Endothelial cell (in vitro differentiated cells): ENCODE measurements at regions not wholly inside any gene's neighbourhood (a gene's known extent, or its start where the extent isn't known, plus 50 kb on each side); places are given as distances from the start of the nearest gene placed in this dataset.

Source experiments
- DNase-seq: peaks from one replicate; pipeline ENCODE4 v3.0.0; 2021; ENCODE audit warnings: low spot score
- H3K27ac Mint-ChIP-seq: one replicate; pipeline ENCODE4 v1.8.0; 2021; ENCODE audit warnings: mixed read lengths, inconsistent platforms; ENCODE audit not compliant: unreplicated experiment
- H3K27me3 Mint-ChIP-seq: one replicate; pipeline ENCODE4 v1.8.0; 2021; ENCODE audit warnings: mild to moderate bottlenecking, moderate library complexity, mixed read lengths, inconsistent platforms; ENCODE audit not compliant: unreplicated experiment
- H3K36me3 Mint-ChIP-seq: one replicate; pipeline ENCODE4 v1.8.0; 2021; ENCODE audit warnings: mild to moderate bottlenecking, low read depth, mixed read lengths, inconsistent platforms; ENCODE audit not compliant: unreplicated experiment
- H3K4me1 Mint-ChIP-seq: one replicate; pipeline ENCODE4 v1.8.0; 2021; ENCODE audit warnings: mild to moderate bottlenecking, mixed read lengths, inconsistent platforms; ENCODE audit not compliant: unreplicated experiment
- H3K4me3 Mint-ChIP-seq: one replicate; pipeline ENCODE4 v1.8.0; 2021; ENCODE audit warnings: mild to moderate bottlenecking, mixed read lengths, inconsistent platforms; ENCODE audit not compliant: unreplicated experiment
- H3K9me3 Mint-ChIP-seq: one replicate; pipeline ENCODE4 v1.8.0; 2021; ENCODE audit warnings: mixed read lengths, inconsistent platforms; ENCODE audit not compliant: unreplicated experiment
- TF ChIP-seq, protein P1 (sequence below): fragments of 200-600 bp; sonication (generic); IDR thresholded peaks from one replicate; pipeline ENCODE4 v1.5.0; 2021; ENCODE audit warnings: antibody characterized with exemption; ENCODE audit not compliant: unreplicated experiment

DNA sequence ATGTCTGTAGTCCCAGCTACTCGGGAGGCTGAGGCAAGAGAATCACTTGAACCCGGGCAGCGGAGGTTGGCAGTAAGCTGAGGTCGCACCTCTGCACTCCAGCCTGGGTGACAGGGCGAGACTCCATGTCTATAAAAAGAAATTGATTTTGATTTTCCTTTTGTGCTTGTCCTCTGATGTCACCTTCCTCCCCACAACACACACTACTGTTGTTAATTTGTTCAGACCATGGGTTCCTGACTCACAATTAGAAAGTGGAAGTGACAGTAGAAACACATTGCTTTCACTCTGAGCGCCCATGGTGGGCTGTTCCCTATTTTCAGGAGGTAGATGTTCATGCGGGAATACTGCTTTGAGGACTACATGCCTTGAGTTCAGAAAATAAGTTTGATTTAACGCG is 165.5 kb upstream of the KCNJ6 start:
- Mint-ChIP-seq H3K27me3 (no peaks in the 10 kb centered on the region), H3K9me3 (no peaks in the 10 kb centered on the region), H3K27ac (no peak overlapping the region), H3K4me3 (no peak overlapping the region), H3K4me1 (peaks cover 4% of the 10 kb centered on the region), H3K36me3 (no peaks in the 10 kb centered on the region)
- no peak for DNase-seq
- TF ChIP-seq, protein P1, sequence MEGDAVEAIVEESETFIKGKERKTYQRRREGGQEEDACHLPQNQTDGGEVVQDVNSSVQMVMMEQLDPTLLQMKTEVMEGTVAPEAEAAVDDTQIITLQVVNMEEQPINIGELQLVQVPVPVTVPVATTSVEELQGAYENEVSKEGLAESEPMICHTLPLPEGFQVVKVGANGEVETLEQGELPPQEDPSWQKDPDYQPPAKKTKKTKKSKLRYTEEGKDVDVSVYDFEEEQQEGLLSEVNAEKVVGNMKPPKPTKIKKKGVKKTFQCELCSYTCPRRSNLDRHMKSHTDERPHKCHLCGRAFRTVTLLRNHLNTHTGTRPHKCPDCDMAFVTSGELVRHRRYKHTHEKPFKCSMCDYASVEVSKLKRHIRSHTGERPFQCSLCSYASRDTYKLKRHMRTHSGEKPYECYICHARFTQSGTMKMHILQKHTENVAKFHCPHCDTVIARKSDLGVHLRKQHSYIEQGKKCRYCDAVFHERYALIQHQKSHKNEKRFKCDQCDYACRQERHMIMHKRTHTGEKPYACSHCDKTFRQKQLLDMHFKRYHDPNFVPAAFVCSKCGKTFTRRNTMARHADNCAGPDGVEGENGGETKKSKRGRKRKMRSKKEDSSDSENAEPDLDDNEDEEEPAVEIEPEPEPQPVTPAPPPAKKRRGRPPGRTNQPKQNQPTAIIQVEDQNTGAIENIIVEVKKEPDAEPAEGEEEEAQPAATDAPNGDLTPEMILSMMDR = no peak

DNA sequence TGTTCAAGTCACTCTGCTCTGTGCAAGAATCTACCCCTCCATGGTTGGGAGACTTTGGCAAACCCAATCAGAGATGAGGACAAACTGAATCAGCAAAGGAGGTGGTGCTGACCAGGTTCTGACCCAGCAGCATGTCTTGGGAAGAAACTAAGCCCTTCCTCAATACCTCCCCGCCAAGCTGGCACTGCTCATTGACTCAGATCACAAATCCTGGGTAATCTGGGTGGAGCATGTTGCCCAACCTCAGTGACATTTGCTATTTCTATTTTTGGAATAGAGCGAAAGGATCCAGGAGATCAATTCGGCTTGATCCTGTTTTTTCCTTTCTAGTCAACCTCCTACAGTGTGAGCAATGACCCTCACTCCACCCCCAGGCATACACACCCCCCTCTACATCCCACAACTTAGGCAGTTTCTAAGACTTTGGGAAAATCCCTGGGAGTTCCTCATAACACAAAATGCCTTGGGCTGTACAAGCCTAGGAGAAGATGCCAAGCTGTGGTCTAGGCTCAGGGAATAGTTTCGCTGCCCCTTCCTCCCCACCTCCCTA is 166.8 kb upstream of the KCNJ6 start:
- Mint-ChIP-seq H3K36me3 (no peaks in the 10 kb centered on the region), H3K27me3 (no peaks in the 10 kb centered on the region), H3K4me1 (peaks cover 4% of the 10 kb centered on the region), H3K9me3 (no peaks in the 10 kb centered on the region), H3K27ac (no peak overlapping the region), H3K4me3 (no peak overlapping the region)
- DNase-seq = no peak
- TF ChIP-seq, protein P1 = no peak

DNA sequence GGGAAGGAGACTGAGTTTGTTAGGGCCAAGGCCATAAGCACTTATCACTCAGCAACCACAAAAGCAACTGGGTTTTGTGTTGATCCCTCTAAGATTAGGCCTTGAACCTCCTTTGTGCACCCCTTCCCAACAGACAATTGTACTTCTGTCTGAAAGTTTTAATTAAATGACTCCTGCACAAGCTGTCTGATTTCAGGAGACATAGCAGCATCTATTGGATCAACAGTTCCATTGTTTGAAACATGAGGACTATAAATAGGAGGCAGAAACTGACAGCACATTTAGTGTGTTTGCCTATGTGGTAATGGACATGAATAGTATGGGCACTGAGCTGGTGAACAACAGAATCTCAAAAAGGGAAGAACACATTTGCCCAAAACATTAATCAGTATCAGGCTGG is 167.3 kb upstream of the KCNJ6 start:
- H3K27ac Mint-ChIP-seq = no peak overlapping the region
- H3K4me3 Mint-ChIP-seq = no peak overlapping the region
- no peaks in the 10 kb centered on the region for H3K9me3 Mint-ChIP-seq
- TF ChIP-seq, protein P1 = no peak
- DNase-seq = no peak
- H3K4me1 Mint-ChIP-seq = peaks cover 4% of the 10 kb centered on the region
- no peaks in the 10 kb centered on the region for H3K27me3 Mint-ChIP-seq
- no peaks in the 10 kb centered on the region for H3K36me3 Mint-ChIP-seq

DNA sequence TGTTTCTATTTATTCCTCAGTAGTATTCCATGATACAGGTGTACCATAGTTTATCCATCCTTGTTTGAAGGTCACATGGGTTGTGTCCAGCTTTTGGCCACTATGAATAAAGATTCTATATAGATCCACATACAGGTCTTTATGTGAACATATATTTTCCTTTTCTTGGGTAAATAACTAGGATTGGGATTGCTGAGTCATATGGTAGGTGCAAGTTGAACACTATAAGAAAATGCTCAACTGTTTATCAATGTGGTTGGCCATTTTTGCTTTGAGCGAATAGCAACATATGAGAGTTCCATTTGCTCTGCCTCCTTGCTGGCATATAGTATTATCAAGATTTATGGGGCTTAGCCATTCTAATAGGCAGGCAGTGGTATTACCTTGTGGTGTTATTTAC is 170.2 kb upstream of the KCNJ15 start:
- H3K27ac Mint-ChIP-seq = no peak overlapping the region
- no peaks in the 10 kb centered on the region for H3K27me3 Mint-ChIP-seq
- H3K36me3 Mint-ChIP-seq = no peaks in the 10 kb centered on the region
- no peak overlapping the region for H3K4me3 Mint-ChIP-seq
- no peak for DNase-seq
- H3K4me1 Mint-ChIP-seq = no peaks in the 10 kb centered on the region
- TF ChIP-seq, protein P1 = no peak
- no peaks in the 10 kb centered on the region for H3K9me3 Mint-ChIP-seq

DNA sequence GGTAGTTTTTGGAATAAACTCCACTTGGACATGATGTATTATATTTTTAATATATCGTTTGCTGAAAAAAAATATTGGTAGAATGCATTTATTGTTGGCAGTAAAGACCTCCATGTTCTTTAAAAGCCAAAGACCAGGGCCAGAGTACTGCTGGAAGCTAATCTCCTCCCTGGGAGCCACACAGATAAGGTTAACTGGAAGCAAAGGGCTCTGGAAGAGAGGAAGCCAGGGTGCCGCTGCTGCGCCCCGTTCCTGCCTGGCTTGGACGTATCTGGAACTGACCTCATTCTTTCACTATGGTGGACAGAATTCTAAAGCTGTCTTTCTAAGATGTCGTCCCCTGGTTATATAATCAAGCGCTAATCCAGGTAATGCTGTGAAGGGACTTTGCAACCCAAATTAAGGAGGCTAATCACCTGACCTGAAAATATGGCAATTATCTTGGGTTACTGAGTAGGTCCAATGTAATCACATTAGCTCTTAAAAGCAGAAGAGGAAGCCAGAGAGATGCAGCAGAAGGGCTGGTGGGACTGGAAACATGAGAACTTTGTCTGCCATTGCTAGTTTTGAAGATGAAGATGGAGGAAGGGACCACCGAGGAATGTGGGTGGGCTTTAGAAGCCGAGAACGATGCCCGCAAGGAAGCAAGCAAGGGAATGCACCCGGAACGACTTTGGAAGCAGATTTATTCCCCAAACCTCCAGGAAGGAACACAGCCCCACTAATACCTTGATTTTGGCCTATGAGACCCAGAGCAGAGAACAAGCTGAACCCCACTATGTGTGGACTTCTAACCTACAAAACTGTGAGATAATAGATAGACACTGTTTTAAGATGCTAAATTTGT is 167.7 kb upstream of the KCNJ15 start:
- TF ChIP-seq, protein P1 = no peak
- Mint-ChIP-seq H3K27me3 (no peaks in the 10 kb centered on the region), H3K4me3 (no peak overlapping the region), H3K4me1 (no peaks in the 10 kb centered on the region), H3K27ac (no peak overlapping the region), H3K9me3 (no peaks in the 10 kb centered on the region), H3K36me3 (no peaks in the 10 kb centered on the region)
- no peak for DNase-seq
